Right lobe of liver (tissue), 4 donors: ENCODE measurements at regions not wholly inside any gene's neighbourhood (a gene's known extent, or its start where the extent isn't known, plus 50 kb on each side); places are given as distances from the start of the nearest gene placed in this dataset.

Source experiments
- CTCF ChIP-seq, 4 donors: fragments of 200-600 bp in 3 of 4; fragments of 450-650 bp in 1 of 4; IDR thresholded peaks; one replicate each; pipeline versions ENCODE4 v1.5.1 to v1.8.0; 2016 to 2022; ENCODE audit warnings: antibody characterized with exemption in 4 of 4, mild to moderate bottlenecking in 2 of 4
- POLR2A ChIP-seq: fragments of 450-650 bp; IDR thresholded peaks from one replicate; pipeline ENCODE4 v1.6.1; 2017; ENCODE audit warnings: antibody characterized with exemption, mild to moderate bottlenecking
- donor health status: DM: no; HTN: no; CAD: no.
- donor health status: DM: no; HTN: no; CAD: no.
- donor health status: DM: no; HTN: yes; CAD: no.

- TF ChIP-seq CTCF (IDR thresholded peaks at IDR 0.05) (no peak), POLR2A (no peak)
Observed at GRCh38 chr10:35276889-35277288, 59.4 kb upstream of the CCNY start.
